ENCODE measurements at regions not wholly inside any gene's neighbourhood (a gene's known extent, or its start where the extent isn't known, plus 50 kb on each side); places are given as distances from the start of the nearest gene placed in this dataset.

GRCh38 chr11:80034801-80035200, 594.0 kb upstream of the TENM4 start:
- TF ChIP-seq CTCF (IDR thresholded peaks at IDR 0.05) (no peak), POLR2A (IDR thresholded peaks at IDR 0.05) (no peak)

Measured in adrenal gland (tissue), 5 donors.